ENCODE measurements at regions not wholly inside any gene's neighbourhood (a gene's known extent, or its start where the extent isn't known, plus 50 kb on each side); places are given as distances from the start of the nearest gene placed in this dataset.

- TF ChIP-seq SP1 (IDR thresholded peaks at IDR 0.05), result no peak
- no peak for TF ChIP-seq BHLHE40 (IDR thresholded peaks at IDR 0.05; ENCODE audit: borderline replicate concordance)
- no peak for TF ChIP-seq LEF1 (IDR thresholded peaks at IDR 0.05; ENCODE audit: borderline replicate concordance)
- TF ChIP-seq HDGF (IDR thresholded peaks at IDR 0.05; ENCODE audit: borderline replicate concordance), result no peak
- TF ChIP-seq SUZ12 (IDR thresholded peaks at IDR 0.05), result no peak
- TF ChIP-seq ZNF384 (IDR thresholded peaks at IDR 0.05), result no peak
- TF ChIP-seq FOXK2 (IDR thresholded peaks at IDR 0.05), result no peak
- no peak for TF ChIP-seq FOXA1 (IDR thresholded peaks at IDR 0.05)
- TF ChIP-seq CTBP1 (IDR thresholded peaks at IDR 0.05; ENCODE audit: borderline replicate concordance), result no peak
- no peak for TF ChIP-seq PKNOX1 (IDR thresholded peaks at IDR 0.05)
Measured at GRCh38 chr3:102307442-102307841, 127.4 kb upstream of the ZPLD1 start.

Data from HEK293T (cell line).